ENCODE measurements at regions not wholly inside any gene's neighbourhood (a gene's known extent, or its start where the extent isn't known, plus 50 kb on each side); places are given as distances from the start of the nearest gene placed in this dataset.

- TF ChIP-seq HOMEZ (CRISPR knock-in tag; IDR thresholded peaks at IDR 0.05; ENCODE audit: low read depth), result peak; percentile 99
- TF ChIP-seq HDAC6 (IDR thresholded peaks at IDR 0.05; ENCODE audit: low read depth, low read length), result no peak
- peak; percentile 88 for TF ChIP-seq HDAC2 (CRISPR knock-in tag; IDR thresholded peaks at IDR 0.05)
- peak; percentile 72; the same call in 1 of the 2 replicates for TF ChIP-seq ZNF607 (CRISPR knock-in tag; IDR thresholded peaks at IDR 0.05; ENCODE audit: borderline replicate concordance)
- no peak for TF ChIP-seq SIN3B (IDR thresholded peaks at IDR 0.05; ENCODE audit: low read length)
- no peak for TF ChIP-seq SOX6 (IDR thresholded peaks at IDR 0.05)
- TF ChIP-seq SOX6 (CRISPR knock-in tag; IDR thresholded peaks at IDR 0.05), result peak; percentile 99
- no peak for TF ChIP-seq ZBTB49 (CRISPR knock-in tag; IDR thresholded peaks at IDR 0.05; ENCODE audit: borderline replicate concordance)
- 0 out of 2 replicates have a peak, but pooled peaks have one; percentile 19 for TF ChIP-seq ZNF629 (CRISPR knock-in tag; conservative IDR thresholded peaks at IDR 0.05)
- 0 out of 2 replicates have a peak, but pooled peaks have one; percentile 56 for TF ChIP-seq ZNF567 (CRISPR knock-in tag; IDR thresholded peaks at IDR 0.05; ENCODE audit: borderline replicate concordance)
- peak; percentile 55; the same call in 1 of the 2 replicates for TF ChIP-seq ZNF292 (CRISPR knock-in tag; IDR thresholded peaks at IDR 0.05; ENCODE audit: borderline replicate concordance, low read depth)
- TF ChIP-seq RXRB (CRISPR knock-in tag; IDR thresholded peaks at IDR 0.05; ENCODE audit: borderline replicate concordance), result peak; percentile 82
- no peak for TF ChIP-seq ZNF33A (CRISPR knock-in tag; IDR thresholded peaks at IDR 0.05; ENCODE audit: borderline replicate concordance)
- TF ChIP-seq TRIM22 (IDR thresholded peaks at IDR 0.05), result no peak
- TF ChIP-seq MEIS1 (CRISPR knock-in tag; IDR thresholded peaks at IDR 0.05; ENCODE audit: borderline replicate concordance), result no peak
- TF ChIP-seq ZNF549 (CRISPR knock-in tag; IDR thresholded peaks at IDR 0.05), result no peak
- peak; percentile 59 for TF ChIP-seq ZNF121 (CRISPR knock-in tag; IDR thresholded peaks at IDR 0.05)
- peak; percentile 92 for TF ChIP-seq HMG20B (CRISPR knock-in tag; conservative IDR thresholded peaks at IDR 0.05)
- no peak for TF ChIP-seq ZNF18 (CRISPR knock-in tag; IDR thresholded peaks at IDR 0.05; ENCODE audit: insufficient replicate concordance)
- peak; percentile 94 for TF ChIP-seq SOX13 (IDR thresholded peaks at IDR 0.05)
- TF ChIP-seq SOX13 (CRISPR knock-in tag; conservative IDR thresholded peaks at IDR 0.05 in 1 of 2, IDR thresholded peaks at IDR 0.05 in 1 of 2), result peak in 1 of 2 experiments; percentile 99; a peak in 2 of 4 replicates
Observed at GRCh38 chr6:144578385-144579350, 293.5 kb downstream of the UTRN start (continued).

All from HepG2 (cell line).